Panc1 (cell line): ENCODE measurements at regions not wholly inside any gene's neighbourhood (a gene's known extent, or its start where the extent isn't known, plus 50 kb on each side); places are given as distances from the start of the nearest gene placed in this dataset.

Experiments
- CTCF ChIP-seq: fragments of 450-650 bp; IDR thresholded peaks from 2 replicates; pipeline ENCODE4 v1.5.1; 2017; ENCODE audit warnings: mild to moderate bottlenecking
- POLR2AphosphoS5 ChIP-seq: IDR thresholded peaks from 2 replicates; pipeline ENCODE4 v1.6.1; 2012; ENCODE audit warnings: mild to moderate bottlenecking, low read depth, low read length, moderate library complexity
- SIN3A ChIP-seq: IDR thresholded peaks from 2 replicates; pipeline ENCODE4 v1.6.1; 2012; ENCODE audit warnings: low read depth, mild to moderate bottlenecking, low read length, moderate library complexity, borderline replicate concordance; ENCODE audit not compliant: insufficient read depth

- TF ChIP-seq CTCF: no peak
- no peak for TF ChIP-seq POLR2AphosphoS5
- no peak for TF ChIP-seq SIN3A
Observed at GRCh38 chr2:192247456-192247855, 52.7 kb upstream of the TMEFF2 start.
